ENCODE measurements at regions not wholly inside any gene's neighbourhood (a gene's known extent, or its start where the extent isn't known, plus 50 kb on each side); places are given as distances from the start of the nearest gene placed in this dataset.

DNA sequence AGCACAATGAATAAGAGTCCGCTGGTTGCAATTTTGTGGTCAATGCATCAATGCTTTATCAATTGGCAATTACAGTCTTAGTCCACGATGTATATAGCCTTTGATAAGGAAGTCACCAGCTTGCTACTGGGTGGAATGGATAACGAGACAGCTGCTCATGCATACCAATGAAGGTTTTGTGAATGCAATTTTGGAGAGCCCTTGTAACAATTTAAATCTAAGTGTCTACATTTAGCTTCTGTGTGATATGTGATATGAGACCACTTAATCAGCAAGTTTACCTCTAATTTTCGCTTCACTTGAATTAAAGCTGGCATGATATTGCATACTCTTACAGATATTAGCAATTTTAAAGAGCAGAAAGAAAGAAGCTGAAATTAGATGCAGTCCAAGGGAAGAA, 543.9 kb downstream of the RNF144B start:
- POLR2A ChIA-PET = no interaction called here
- no peak for TF ChIP-seq CTCF (IDR thresholded peaks at IDR 0.05; ENCODE audit: control extremely low read depth, extremely low read depth, low read depth, missing control alignments)
- CTCF ChIA-PET = interaction anchor here (1.3 kb wide), 2 partner anchors 13 to 28 kb away, joined by 3 to 4 read pairs; no protein-coding TSS in a partner anchor

GRCh38 chr6:18958146-18958545, 571.0 kb downstream of the RNF144B start:
- ChIA-PET POLR2A (no interaction called here), CTCF (interaction anchor here (0.8 to 1.4 kb wide), 2 partner anchors 18 to 27 kb away, joined by 3 read pairs; no protein-coding TSS in a partner anchor)

More for the DNA sequence above, 543.9 kb downstream of the RNF144B start:
- no peak for DNase-seq (ENCODE audit: extremely low spot score)

DNA sequence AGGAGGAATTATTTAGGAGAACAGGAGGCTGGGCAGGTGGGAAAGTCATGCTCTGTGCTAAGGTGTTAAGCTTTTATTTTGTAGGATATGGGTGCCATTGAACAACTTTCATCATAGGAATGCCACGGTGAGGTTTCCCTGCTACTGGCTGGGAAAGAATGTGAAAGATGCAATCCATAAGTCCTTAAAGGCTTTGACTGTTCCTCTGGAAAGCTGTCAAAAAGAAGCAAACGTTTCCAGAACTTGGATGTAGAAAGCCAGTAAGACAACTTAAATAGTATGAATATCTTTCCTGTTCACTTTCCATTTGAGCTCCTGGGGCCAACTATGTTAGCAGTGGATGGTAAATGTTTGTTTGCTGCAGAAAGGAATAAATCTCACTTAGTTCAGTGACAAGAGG, 574.4 kb downstream of the RNF144B start:
- ChIA-PET CTCF (no interaction called here), POLR2A (no interaction called here)
- no peak for TF ChIP-seq CTCF (IDR thresholded peaks at IDR 0.05; ENCODE audit: control extremely low read depth, extremely low read depth, low read depth, missing control alignments)
- DNase-seq (ENCODE audit: extremely low spot score) = no peak

More at GRCh38 chr6:18958146-18958545, 571.0 kb downstream of the RNF144B start:
- no peak for TF ChIP-seq CTCF (IDR thresholded peaks at IDR 0.05; ENCODE audit: control extremely low read depth, extremely low read depth, low read depth, missing control alignments)
- no peak for DNase-seq (ENCODE audit: extremely low spot score)

- TF ChIP-seq CTCF (IDR thresholded peaks at IDR 0.05; ENCODE audit: control extremely low read depth, extremely low read depth, low read depth, missing control alignments) = no peak
- POLR2A ChIA-PET = no interaction called here
- CTCF ChIA-PET = interaction anchor here (0.9 kb wide), 1 partner anchor 10 kb away, joined by 3 read pairs; no protein-coding TSS in a partner anchor
- no peak for DNase-seq (ENCODE audit: extremely low spot score)
These were observed 575.3 kb downstream of the RNF144B start for GRCh38 chr6:18962361-18962905.

GRCh38 chr6:18963439-18963838, 576.3 kb downstream of the RNF144B start:
- DNase-seq (ENCODE audit: extremely low spot score) = no peak
- POLR2A ChIA-PET = no interaction called here
- TF ChIP-seq CTCF (IDR thresholded peaks at IDR 0.05; ENCODE audit: control extremely low read depth, extremely low read depth, low read depth, missing control alignments) = no peak
- CTCF ChIA-PET = no interaction called here

GRCh38 chr6:18973251-18973650, 586.1 kb downstream of the RNF144B start:
- no peak for TF ChIP-seq CTCF (IDR thresholded peaks at IDR 0.05; ENCODE audit: control extremely low read depth, extremely low read depth, low read depth, missing control alignments)
- ChIA-PET POLR2A (no interaction called here), CTCF (interaction anchor here (1.1 to 1.3 kb wide), 2 partner anchors 11 to 17 kb away, joined by 3 read pairs; no protein-coding TSS in a partner anchor)
- DNase-seq (ENCODE audit: extremely low spot score) = no peak
